Prostate gland (tissue), 2 donors: ENCODE measurements at regions not wholly inside any gene's neighbourhood (a gene's known extent, or its start where the extent isn't known, plus 50 kb on each side); places are given as distances from the start of the nearest gene placed in this dataset.

ENCODE experiments used
- CTCF ChIP-seq, 4 experiments: fragments of 200-600 bp in 2 of 4; fragments of 450-650 bp in 2 of 4; sonication (generic) in 2 of 4; IDR thresholded peaks; 1 replicate in 3 of 4; 2 replicates in 1 of 4; pipeline ENCODE4 v1.5.1; 2016 to 2019; ENCODE audit warnings: antibody characterized with exemption in 4 of 4, mild to moderate bottlenecking in 2 of 4, moderate library complexity in 2 of 4
- POLR2AphosphoS5 ChIP-seq: sonication (generic); formaldehyde crosslinking; IDR thresholded peaks from one replicate; pipeline ENCODE4 v1.6.1; 2017; ENCODE audit warnings: antibody characterized with exemption

- TF ChIP-seq CTCF (IDR thresholded peaks at IDR 0.05) (no peak), POLR2AphosphoS5 (no peak)
Measured at GRCh38 chr1:65050735-65051134, 84.4 kb upstream of the JAK1 start.
